DOHH2 (cell line): ENCODE measurements at regions not wholly inside any gene's neighbourhood (a gene's known extent, or its start where the extent isn't known, plus 50 kb on each side); places are given as distances from the start of the nearest gene placed in this dataset.

Experiments used
- H3F3A ChIP-seq: fragments of 200-600 bp; sonication (generic), shearing (Covaris generic); 2 replicates; pipeline ENCODE4 v1.6.0; 2016; ENCODE audit warnings: antibody characterized with exemption, mild to moderate bottlenecking; ENCODE audit not compliant: control insufficient read depth, insufficient read depth
- H3K27ac ChIP-seq: fragments of 200-600 bp; sonication (generic); 2 replicates; pipeline ENCODE4 v1.5.1; 2014; ENCODE audit warnings: low read depth, mild to moderate bottlenecking, low read length, moderate library complexity
- H3K27me3 ChIP-seq: fragments of 200-600 bp; sonication (generic); 2 replicates; pipeline ENCODE4 v1.6.1; 2014; ENCODE audit warnings: mild to moderate bottlenecking, low read length, mixed read lengths; ENCODE audit not compliant: control insufficient read depth
- H3K36me3 ChIP-seq: fragments of 200-600 bp; sonication (generic); 2 replicates; pipeline ENCODE4 v1.6.1; 2014; ENCODE audit warnings: mild to moderate bottlenecking, low read length, moderate library complexity, mixed read lengths; ENCODE audit not compliant: control insufficient read depth
- H3K4me1 ChIP-seq: fragments of 200-600 bp; sonication (generic); 2 replicates; pipeline ENCODE4 v1.6.1; 2014; ENCODE audit warnings: mild to moderate bottlenecking, low read length, mixed read lengths; ENCODE audit not compliant: control insufficient read depth
- H3K4me2 ChIP-seq: fragments of 200-600 bp; sonication (generic); 2 replicates; pipeline ENCODE4 v1.6.0; 2014; ENCODE audit warnings: mild to moderate bottlenecking, low read length, moderate library complexity
- H3K4me3 ChIP-seq: fragments of 200-600 bp; sonication (generic); 2 replicates; pipeline ENCODE4 v1.5.1; 2014; ENCODE audit warnings: mild to moderate bottlenecking, low read length, mixed read lengths
- H3K79me2 ChIP-seq: fragments of 200-600 bp; sonication (generic); 2 replicates; pipeline ENCODE4 v1.6.1; 2014; ENCODE audit warnings: mild to moderate bottlenecking, low read length, mixed read lengths; ENCODE audit not compliant: control insufficient read depth
- H3K9me2 ChIP-seq: fragments of 200-600 bp; sonication (generic); replicated peaks from 2 replicates; pipeline ENCODE4 v1.6.1; 2014; ENCODE audit warnings: mild to moderate bottlenecking, low read length, mixed read lengths; ENCODE audit not compliant: control insufficient read depth
- H3K9me3 ChIP-seq: fragments of 200-600 bp; sonication (generic); 2 replicates; pipeline ENCODE4 v1.6.1; 2014; ENCODE audit warnings: antibody characterized with exemption, low read length, mixed read lengths; ENCODE audit not compliant: control insufficient read depth, insufficient read depth
- H4K20me1 ChIP-seq: fragments of 200-600 bp; sonication (generic); 2 replicates; pipeline ENCODE4 v1.6.0; 2014; ENCODE audit warnings: low read depth, mild to moderate bottlenecking, antibody characterized with exemption, low read length, moderate library complexity; ENCODE audit not compliant: control insufficient read depth, insufficient read depth
- EZH2phosphoT487 ChIP-seq: fragments of 200-600 bp; sonication (generic); IDR thresholded peaks from 2 replicates; pipeline ENCODE4 v1.6.1; 2017; ENCODE audit warnings: borderline replicate concordance, mild to moderate bottlenecking, antibody characterized with exemption, low read length, moderate library complexity, mixed read lengths
- TF ChIP-seq, protein P1 (sequence below): fragments of 200-600 bp; sonication (generic); IDR thresholded peaks from one replicate; pipeline ENCODE4 v1.5.1; 2014; ENCODE audit warnings: antibody characterized with exemption, mild to moderate bottlenecking, low read depth, low read length; ENCODE audit not compliant: poor library complexity, severe bottlenecking

GRCh38 chr1:182113879-182114626 lies 52.5 kb upstream of the ZNF648 start:
- no peaks in the 10 kb centered on the region for H4K20me1 ChIP-seq
- no peaks in the 10 kb centered on the region for H3K9me3 ChIP-seq
- TF ChIP-seq EZH2phosphoT487, result no peak
- TF ChIP-seq, protein P1, sequence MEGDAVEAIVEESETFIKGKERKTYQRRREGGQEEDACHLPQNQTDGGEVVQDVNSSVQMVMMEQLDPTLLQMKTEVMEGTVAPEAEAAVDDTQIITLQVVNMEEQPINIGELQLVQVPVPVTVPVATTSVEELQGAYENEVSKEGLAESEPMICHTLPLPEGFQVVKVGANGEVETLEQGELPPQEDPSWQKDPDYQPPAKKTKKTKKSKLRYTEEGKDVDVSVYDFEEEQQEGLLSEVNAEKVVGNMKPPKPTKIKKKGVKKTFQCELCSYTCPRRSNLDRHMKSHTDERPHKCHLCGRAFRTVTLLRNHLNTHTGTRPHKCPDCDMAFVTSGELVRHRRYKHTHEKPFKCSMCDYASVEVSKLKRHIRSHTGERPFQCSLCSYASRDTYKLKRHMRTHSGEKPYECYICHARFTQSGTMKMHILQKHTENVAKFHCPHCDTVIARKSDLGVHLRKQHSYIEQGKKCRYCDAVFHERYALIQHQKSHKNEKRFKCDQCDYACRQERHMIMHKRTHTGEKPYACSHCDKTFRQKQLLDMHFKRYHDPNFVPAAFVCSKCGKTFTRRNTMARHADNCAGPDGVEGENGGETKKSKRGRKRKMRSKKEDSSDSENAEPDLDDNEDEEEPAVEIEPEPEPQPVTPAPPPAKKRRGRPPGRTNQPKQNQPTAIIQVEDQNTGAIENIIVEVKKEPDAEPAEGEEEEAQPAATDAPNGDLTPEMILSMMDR, result no peak
- no peaks in the 10 kb centered on the region for H3K79me2 ChIP-seq
- H3K9me2 ChIP-seq, result no peaks in the 10 kb centered on the region
- H3F3A ChIP-seq, result no peaks in the 10 kb centered on the region
- no peaks in the 10 kb centered on the region for H3K27me3 ChIP-seq
- no peaks in the 10 kb centered on the region for H3K36me3 ChIP-seq
- H3K4me1 ChIP-seq, result no peaks in the 10 kb centered on the region
- no peak overlapping the region for H3K4me3 ChIP-seq
- no peak overlapping the region for H3K4me2 ChIP-seq
- H3K27ac ChIP-seq, result no peak overlapping the region

GRCh38 chr1:182111496-182111895 lies 50.0 kb upstream of the ZNF648 start:
- H3K4me2 ChIP-seq, result no peak overlapping the region
- no peaks in the 10 kb centered on the region for H3F3A ChIP-seq
- H3K36me3 ChIP-seq, result no peaks in the 10 kb centered on the region
- no peaks in the 10 kb centered on the region for H3K9me3 ChIP-seq
- H3K27ac ChIP-seq, result no peak overlapping the region
- H3K79me2 ChIP-seq, result no peaks in the 10 kb centered on the region
- H3K9me2 ChIP-seq, result no peaks in the 10 kb centered on the region
- H4K20me1 ChIP-seq, result no peaks in the 10 kb centered on the region
- TF ChIP-seq, protein P1, result no peak
- no peak for TF ChIP-seq EZH2phosphoT487
- no peaks in the 10 kb centered on the region for H3K4me1 ChIP-seq
- H3K4me3 ChIP-seq, result no peak overlapping the region
- H3K27me3 ChIP-seq, result 0 out of 2 replicates have a peak, but pooled peaks cover 3% of the 10 kb centered on the region
